Fibroblast of mammary gland (primary cell): ENCODE measurements at regions not wholly inside any gene's neighbourhood (a gene's known extent, or its start where the extent isn't known, plus 50 kb on each side); places are given as distances from the start of the nearest gene placed in this dataset.

ENCODE experiments used
- DNase-seq: peaks from one replicate; pipeline ENCODE4 v3.0.0-alpha.2; 2010; ENCODE audit warnings: low read depth
- H3K4me3 ChIP-seq: 2 replicates; pipeline ENCODE4 v1.5.1; 2011; ENCODE audit warnings: low read depth, mild to moderate bottlenecking, low read length, moderate library complexity; ENCODE audit not compliant: control insufficient read depth
- CTCF ChIP-seq: conservative IDR thresholded peaks from 2 replicates; pipeline ENCODE4 v1.5.1; 2011; ENCODE audit warnings: low read depth, low read length, inconsistent platforms; ENCODE audit not compliant: control insufficient read depth, insufficient read depth

DNA sequence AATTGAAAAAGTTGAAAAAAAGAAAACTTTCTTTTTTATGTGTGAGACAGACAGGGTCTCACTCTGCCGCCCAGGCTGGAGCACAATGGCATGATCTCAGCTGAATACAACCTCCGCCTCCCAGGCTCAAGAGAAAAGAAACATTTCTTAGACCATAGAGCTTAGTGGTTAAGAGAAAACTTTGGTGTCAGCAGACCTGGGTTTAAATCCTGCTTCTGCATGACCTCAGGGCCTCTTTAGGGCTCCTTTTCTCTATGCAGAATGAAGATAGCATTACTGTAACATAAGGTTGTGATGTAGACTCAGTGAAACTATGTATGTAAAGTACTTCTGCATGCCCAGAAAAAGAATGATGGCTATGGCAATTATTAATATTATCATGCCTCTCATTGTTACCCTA, 104.7 kb upstream of the NUDT4 start:
- no peak for TF ChIP-seq CTCF
- H3K4me3 ChIP-seq, result no peak overlapping the region
- DNase-seq, result no peak

DNA sequence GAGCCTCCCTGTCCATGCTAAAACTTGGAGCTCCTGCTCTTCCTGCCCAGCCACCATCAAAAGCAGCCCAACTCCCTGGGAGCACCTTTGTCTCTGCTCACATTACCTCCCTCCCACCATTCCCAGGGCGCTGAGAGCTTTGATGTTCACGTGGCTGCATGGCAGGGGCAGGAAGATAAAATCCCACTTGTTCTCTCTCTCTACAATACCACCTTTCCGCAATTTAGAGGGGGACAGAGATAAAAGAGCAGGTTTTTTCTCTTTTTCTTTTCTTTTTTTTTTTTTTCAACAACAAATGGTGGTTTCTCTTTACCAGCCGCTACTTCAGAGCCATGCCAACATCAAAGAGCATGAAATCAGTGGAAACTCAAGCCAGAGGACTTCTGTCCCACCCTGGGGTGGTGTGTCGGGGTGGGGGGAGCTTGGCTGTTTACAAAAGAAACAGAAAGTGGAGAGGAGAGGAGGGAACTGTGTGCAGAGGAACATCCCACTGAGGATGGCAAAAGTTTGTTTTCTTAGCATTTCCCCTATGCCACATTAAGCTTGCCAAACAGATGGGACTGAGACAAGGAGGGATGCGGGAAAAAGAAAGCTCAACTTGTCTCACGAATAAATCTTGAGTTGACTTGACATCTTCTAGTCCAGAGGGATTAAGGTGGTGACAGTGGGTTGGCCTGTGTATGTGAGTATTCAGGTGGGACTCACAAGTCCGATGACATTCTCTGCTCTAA, 103.7 kb upstream of the NUDT4 start:
- peak; percentile 34 for DNase-seq
- TF ChIP-seq CTCF, result no peak
- no peak overlapping the region for H3K4me3 ChIP-seq

DNA sequence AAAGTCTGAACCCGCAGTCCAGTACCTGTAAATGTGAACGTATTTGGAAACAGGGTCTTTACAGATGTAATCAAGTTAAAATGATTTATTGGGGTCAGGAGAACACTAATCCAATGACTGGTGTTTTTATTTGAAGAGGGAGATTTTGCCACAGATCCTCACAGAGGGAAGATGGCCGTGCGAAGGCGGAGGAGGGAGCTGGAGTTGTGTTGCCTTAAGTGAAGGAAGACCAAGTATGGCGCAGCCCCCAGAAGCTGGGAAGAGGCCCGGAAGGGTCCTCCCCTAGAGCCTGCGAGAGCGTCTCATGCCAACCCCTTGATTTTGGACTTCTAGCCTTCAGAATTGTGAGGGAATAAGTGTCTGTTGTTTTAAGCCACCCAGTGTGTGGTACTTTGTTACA, 102.8 kb upstream of the NUDT4 start:
- H3K4me3 ChIP-seq, result no peak overlapping the region
- no peak for TF ChIP-seq CTCF
- no peak for DNase-seq

DNA sequence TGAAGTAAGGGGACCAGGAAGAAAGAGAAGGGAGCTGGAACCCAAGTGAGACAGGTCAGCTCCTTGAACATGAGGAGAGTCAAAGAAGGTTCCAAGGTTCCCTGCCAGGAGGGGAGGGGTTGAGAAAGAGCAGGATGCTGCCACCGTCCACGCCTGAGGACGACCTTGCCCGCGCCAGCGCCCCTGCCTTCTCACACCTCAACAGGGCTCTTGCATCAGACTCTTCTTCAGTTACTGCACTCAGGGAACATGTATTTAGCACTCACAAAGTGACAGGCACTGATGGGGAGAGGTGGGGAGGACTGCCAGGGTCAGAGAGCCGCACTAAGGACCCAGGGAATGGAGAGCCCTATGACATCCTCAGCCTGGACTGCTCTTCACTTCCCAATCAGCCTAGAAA, 102.1 kb upstream of the NUDT4 start:
- no peak for DNase-seq

GRCh38 chr12:93279565-93280412, 97.9 kb upstream of the NUDT4 start:
- DNase-seq, result no peak
- H3K4me3 ChIP-seq, result no peak overlapping the region
- no peak for TF ChIP-seq CTCF

More for the DNA sequence above, 102.1 kb upstream of the NUDT4 start:
- no peak overlapping the region for H3K4me3 ChIP-seq
- no peak for TF ChIP-seq CTCF

DNA sequence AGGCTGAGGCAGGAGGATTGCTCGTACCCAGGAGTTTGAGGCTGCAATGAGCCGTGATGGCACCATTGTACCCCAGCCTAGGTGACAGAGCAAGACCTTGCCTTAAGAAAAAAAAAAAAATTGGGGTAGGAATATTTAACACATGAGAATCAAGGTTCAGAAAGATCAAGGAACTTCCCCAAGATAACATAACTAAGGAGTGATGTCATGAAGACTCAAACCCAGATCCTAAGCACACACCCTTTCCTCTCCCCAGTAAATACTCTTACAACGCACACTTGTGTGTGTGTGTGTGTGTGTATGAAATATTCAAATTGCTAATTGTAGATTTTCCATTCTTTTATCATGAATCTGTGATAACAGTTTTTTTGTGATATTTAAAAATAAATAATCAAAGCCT, 90.6 kb upstream of the NUDT4 start:
- TF ChIP-seq CTCF, result no peak
- DNase-seq, result no peak
- no peak overlapping the region for H3K4me3 ChIP-seq
